HepG2 (cell line): ENCODE measurements at regions not wholly inside any gene's neighbourhood (a gene's known extent, or its start where the extent isn't known, plus 50 kb on each side); places are given as distances from the start of the nearest gene placed in this dataset.

ENCODE experiments used
- ATAC-seq: fragments of 200-7000 bp; cut with Tn5 transposase; 3 replicates; pipeline ENCODE4 v1.9.1; 2020; ENCODE audit warnings: mild to moderate bottlenecking, moderate library complexity
- BruUV-seq: library from RNA; stranded (reverse); fragments of 400-500 nt; replicated peaks from 2 replicates; lab custom pipeline; 2021; lab: Mats Ljungman, UMichigan
- CTCF ChIA-PET: fragments of 300-600 bp; formaldehyde crosslinking; extraction: SDS; loops from one replicate; lab custom pipeline; 2021; ENCODE audit warnings: low total read pairs, inconsistent platforms, low intra/inter-chr PET ratio; lab: Yijun Ruan, JAX
- POLR2A ChIA-PET: fragments of 350-600 bp; sonication (Branson Sonifier 250); formaldehyde crosslinking; loops from one replicate; lab custom pipeline; 2020; ENCODE audit warnings: antibody characterized with exemption, inconsistent platforms; lab: Yijun Ruan, JAX
- DNase-seq: peaks from one replicate; pipeline ENCODE4 v3.0.0-alpha.2; 2015; ENCODE audit warnings: low spot score
- FAIRE-seq: peaks from 3 replicates; lab custom pipeline; 2011; peaks lifted over from hg19 to GRCh38; lab: Jason Lieb, UNC
- H2AFZ ChIP-seq: one replicate; pipeline ENCODE4 v1.6.1; 2011; ENCODE audit warnings: low read length, inconsistent platforms
- H3K27ac ChIP-seq: fragments of 300-600 bp; 3 replicates; pipeline ENCODE4 v1.8.0; 2011; ENCODE audit warnings: mixed run types, mild to moderate bottlenecking, mixed read lengths, low read length, inconsistent platforms; ENCODE audit not compliant: insufficient read depth; ENCODE audit errors: extremely low read length
- H3K27me3 ChIP-seq, 2 experiments: fragments of 200-600 bp in 1 of 2; 2 replicates in 1 of 2; 3 replicates in 1 of 2; pipeline versions ENCODE4 v1.6.0 to v1.8.0; 2011; ENCODE audit warnings: low read length in 2 of 2, mild to moderate bottlenecking in 2 of 2, moderate library complexity in 2 of 2, inconsistent platforms in 1 of 2; ENCODE audit not compliant: insufficient read depth in 2 of 2, control insufficient read depth in 1 of 2
- H3K36me3 ChIP-seq, 2 experiments: fragments of 200-600 bp in 1 of 2; replicated peaks in 1 of 2; 2 replicates in 1 of 2; 3 replicates in 1 of 2; pipeline versions ENCODE4 v1.5.1 to v1.8.0; 2011; ENCODE audit warnings: low read length in 2 of 2, inconsistent platforms in 1 of 2; ENCODE audit not compliant: insufficient read depth in 2 of 2, control insufficient read depth in 1 of 2
- H3K4me1 ChIP-seq: 2 replicates; pipeline ENCODE4 v1.5.1; 2012; ENCODE audit warnings: low read length, inconsistent platforms; ENCODE audit not compliant: insufficient read depth
- H3K4me2 ChIP-seq: 2 replicates; pipeline ENCODE4 v1.6.0; 2011; ENCODE audit warnings: low read depth, low read length, inconsistent platforms
- H3K4me3 ChIP-seq, 3 experiments: fragments of 200-600 bp in 1 of 3; sonication (generic), shearing (Covaris generic) in 1 of 3; replicated peaks in 1 of 3; 2 replicates each; pipeline ENCODE4 v1.5.1; 2011 to 2016; ENCODE audit warnings: low read length in 3 of 3, inconsistent platforms in 2 of 3, low read depth in 2 of 3, mild to moderate bottlenecking in 2 of 3, control low read depth in 1 of 3, mixed read lengths in 1 of 3; ENCODE audit not compliant: insufficient read depth in 1 of 3
- H3K79me2 ChIP-seq: one replicate; pipeline ENCODE4 v1.6.1; 2011; ENCODE audit warnings: low read length, inconsistent platforms; ENCODE audit not compliant: insufficient read depth
- H3K9ac ChIP-seq: 2 replicates; pipeline ENCODE4 v1.6.0; 2011; ENCODE audit warnings: mild to moderate bottlenecking, low read depth, low read length, inconsistent platforms; ENCODE audit not compliant: insufficient read depth
- H3K9me3 ChIP-seq: 2 replicates; pipeline ENCODE4 v1.5.1; 2012; ENCODE audit warnings: mild to moderate bottlenecking, low read length
- H4K20me1 ChIP-seq: 2 replicates; pipeline ENCODE4 v1.6.0; 2011; ENCODE audit warnings: inconsistent platforms, mild to moderate bottlenecking, low read length, moderate library complexity; ENCODE audit not compliant: insufficient read depth
- EED ChIP-seq: sonication (generic); formaldehyde crosslinking; IDR thresholded peaks from 2 replicates; pipeline ENCODE4 v1.5.0; 2020; ENCODE audit warnings: mild to moderate bottlenecking, missing genetic modification reagents
- HNF4A ChIP-seq: sonication (generic); formaldehyde crosslinking; IDR thresholded peaks from 2 replicates; pipeline ENCODE4 v1.4.0; 2020; ENCODE audit warnings: missing genetic modification reagents
- HNRNPL ChIP-seq: fragments of 200-400 bp; formaldehyde crosslinking; IDR thresholded peaks from 2 replicates; pipeline ENCODE4 v1.6.1; 2017; ENCODE audit warnings: mild to moderate bottlenecking, low read depth, low read length
- MIER3 ChIP-seq: IDR thresholded peaks from 2 replicates; pipeline ENCODE4 v1.6.1; 2016; ENCODE audit warnings: missing compliant biosample characterization, borderline replicate concordance
- MNT ChIP-seq: fragments of 450-650 bp; IDR thresholded peaks from 2 replicates; pipeline ENCODE4 v1.6.1; 2016
- PHB2 ChIP-seq: fragments of 450-650 bp; IDR thresholded peaks from 2 replicates; pipeline ENCODE4 v1.6.1; 2018; ENCODE audit not compliant: partially characterized antibody
- ZFP91 ChIP-seq: sonication (generic); formaldehyde crosslinking; IDR thresholded peaks from 2 replicates; pipeline ENCODE4 v1.9.0; 2022; ENCODE audit warnings: missing genetic modification reagents, mild to moderate bottlenecking, borderline replicate concordance
- ZNF580 ChIP-seq: IDR thresholded peaks from 2 replicates; pipeline ENCODE4 v1.6.1; 2016; ENCODE audit warnings: low read depth, borderline replicate concordance
- WGBS: methylation state at CpG from one replicate; pipeline ENCODE4 v1.1.6; 2017; ENCODE audit warnings: low lambda C conversion rate; 5-methylcytosine and 5-hydroxymethylcytosine counted together
- in situ Hi-C: cut with HindIII; loops from 2 replicates; pipeline ENCODE4 v1.10.0; 2017; ENCODE audit warnings: low pct_unique_long_range_greater_than_20kb; ENCODE audit not compliant: extremely low pct_ligation_motif_present
- intact Hi-C: fragments of 100-400 bp; cut with micrococcal nuclease; formaldehyde crosslinking; loops from one replicate; pipeline ENCODE4 v1.10.0; 2022; ENCODE audit not compliant: unreplicated experiment

GRCh38 chr2:240232961-240233884 lies 92.8 kb upstream of the OTOS start (continued):
- TF ChIP-seq ZFP91 (CRISPR knock-in tag) (peak; percentile 43; the same call in 1 of the 2 replicates), MIER3 (CRISPR knock-in tag) (no peak), PHB2 (no peak), ZNF580 (peak; percentile 52; the same call in 1 of the 2 replicates)

GRCh38 chr2:240233885-240234502 lies 93.5 kb upstream of the OTOS start:
- ATAC-seq (peak; percentile 17), DNase-seq (no peak), FAIRE-seq (no peak)
- peaks cover 15% of the 10 kb centered on the region for H3K4me1 ChIP-seq
- no peaks in the 10 kb centered on the region for H3K36me3 ChIP-seq
- H3K4me2 ChIP-seq = no peak overlapping the region; the same call in 1 of the 2 replicates
- H3K4me3 ChIP-seq = no peak overlapping the region; a peak in 1 of 6 replicates
- H3K9ac ChIP-seq = no peak overlapping the region
- BruUV-seq = no TSS peak
- WGBS = 11% methylated on average over 12 of the region's 15 CpGs
- H2AFZ ChIP-seq = no peak overlapping the region
- ChIA-PET POLR2A (interaction anchor here (0.9 to 2.7 kb wide), 4 partner anchors 18 to 22 kb away, joined by 3 to 23 read pairs (median 4); no protein-coding TSS in a partner anchor), CTCF (interaction anchor here (2.5 kb wide), 1 partner anchor 203 kb away, joined by 84 read pairs; no protein-coding TSS in a partner anchor)
- TF ChIP-seq EED (CRISPR knock-in tag) (0 out of 2 replicates have a peak, but pooled peaks have one; percentile 39), HNF4A (CRISPR knock-in tag) (no peak), MNT (peak; percentile 91), HNRNPL (0 out of 2 replicates have a peak, but pooled peaks have one; percentile 24)
- peaks cover 5% of the 10 kb centered on the region; the same call in 1 of the 2 replicates for H4K20me1 ChIP-seq
- no peaks in the 10 kb centered on the region for H3K79me2 ChIP-seq
- H3K27ac ChIP-seq = no peak overlapping the region
- peaks cover 6% of the 10 kb centered on the region for H3K9me3 ChIP-seq
- in situ Hi-C loops (loop anchor here (5.0 kb wide), 1 partner anchor 203 kb away; the partner anchor contains the start of gene GPC1), intact Hi-C loops (loop anchor here (1.0 to 10.0 kb wide), 3 partner anchors 17 to 204 kb away; no protein-coding TSS in a partner anchor)
- H3K27me3 ChIP-seq = peaks cover 12 to 58% of the 10 kb centered on the region in 2 experiments
